Fibroblast of pulmonary artery (primary cell): ENCODE measurements at regions not wholly inside any gene's neighbourhood (a gene's known extent, or its start where the extent isn't known, plus 50 kb on each side); places are given as distances from the start of the nearest gene placed in this dataset.
A peak's percentile ranks its signal among the peaks of the same experiment; 100 is the strongest.

Experiments
- DNase-seq: peaks from one replicate; pipeline ENCODE4 v3.0.0-alpha.2; 2010; ENCODE audit warnings: low read depth
- H3K4me3 ChIP-seq: replicated peaks from 2 replicates; pipeline ENCODE4 v1.5.1; 2011; ENCODE audit warnings: low read depth, mild to moderate bottlenecking, control low read depth, low read length, moderate library complexity
- CTCF ChIP-seq: IDR thresholded peaks from 2 replicates; pipeline ENCODE4 v1.5.1; 2011; ENCODE audit warnings: mild to moderate bottlenecking, control low read depth, low read length, inconsistent platforms; ENCODE audit errors: missing control alignments

- H3K4me3 ChIP-seq, result no peak overlapping the region
- peak; percentile 71 for DNase-seq
- TF ChIP-seq CTCF, result peak; percentile 77
Observed at GRCh38 chr15:66838671-66839239, 136.7 kb downstream of the SMAD6 start.

- no peak overlapping the region for H3K4me3 ChIP-seq
- TF ChIP-seq CTCF, result no peak
- DNase-seq, result no peak
Observed at GRCh38 chr15:66839506-66840112, 137.6 kb downstream of the SMAD6 start.

- H3K4me3 ChIP-seq, result no peak overlapping the region
- no peak for TF ChIP-seq CTCF
Observed at GRCh38 chr15:66840615-66841390, 138.8 kb downstream of the SMAD6 start.

GRCh38 chr15:66841953-66842681, 140.1 kb downstream of the SMAD6 start:
- DNase-seq, result peak; percentile 91
- TF ChIP-seq CTCF, result no peak
- peak overlapping the region; percentile 48 for H3K4me3 ChIP-seq

More at GRCh38 chr15:66840615-66841390, 138.8 kb downstream of the SMAD6 start:
- DNase-seq, result no peak

GRCh38 chr15:66842710-66843441, 140.8 kb downstream of the SMAD6 start:
- peak overlapping the region; percentile 48 for H3K4me3 ChIP-seq
- peak; percentile 76 for DNase-seq
- no peak for TF ChIP-seq CTCF

- H3K4me3 ChIP-seq, result no peak overlapping the region
- TF ChIP-seq CTCF, result no peak
- DNase-seq, result no peak
Observed at GRCh38 chr15:66843581-66843980, 141.5 kb downstream of the SMAD6 start.
